ENCODE measurements at regions not wholly inside any gene's neighbourhood (a gene's known extent, or its start where the extent isn't known, plus 50 kb on each side); places are given as distances from the start of the nearest gene placed in this dataset.

DNA sequence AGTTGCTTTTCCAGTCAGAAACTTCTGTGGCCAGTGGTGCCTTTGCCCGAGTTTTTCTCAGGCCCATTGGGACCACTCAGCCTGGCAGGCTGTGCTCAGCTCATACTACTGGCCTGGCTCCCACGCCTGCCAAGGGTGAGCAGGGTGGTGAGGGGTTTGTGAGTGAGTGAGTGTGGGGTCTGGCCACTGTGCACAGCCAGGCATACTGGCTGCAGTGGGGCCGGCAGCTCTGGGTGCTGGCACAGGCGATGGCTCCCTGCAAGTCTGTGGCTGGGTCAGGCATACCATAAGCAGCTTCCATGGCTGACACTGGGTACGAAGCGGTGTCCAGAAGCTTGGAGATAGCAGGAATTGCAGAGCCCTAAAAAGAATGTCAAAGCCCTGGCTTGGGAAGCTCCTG lies 161.0 kb downstream of the SLITRK6 start:
- no peaks in the 10 kb centered on the region for H3K9me3 ChIP-seq

DNA sequence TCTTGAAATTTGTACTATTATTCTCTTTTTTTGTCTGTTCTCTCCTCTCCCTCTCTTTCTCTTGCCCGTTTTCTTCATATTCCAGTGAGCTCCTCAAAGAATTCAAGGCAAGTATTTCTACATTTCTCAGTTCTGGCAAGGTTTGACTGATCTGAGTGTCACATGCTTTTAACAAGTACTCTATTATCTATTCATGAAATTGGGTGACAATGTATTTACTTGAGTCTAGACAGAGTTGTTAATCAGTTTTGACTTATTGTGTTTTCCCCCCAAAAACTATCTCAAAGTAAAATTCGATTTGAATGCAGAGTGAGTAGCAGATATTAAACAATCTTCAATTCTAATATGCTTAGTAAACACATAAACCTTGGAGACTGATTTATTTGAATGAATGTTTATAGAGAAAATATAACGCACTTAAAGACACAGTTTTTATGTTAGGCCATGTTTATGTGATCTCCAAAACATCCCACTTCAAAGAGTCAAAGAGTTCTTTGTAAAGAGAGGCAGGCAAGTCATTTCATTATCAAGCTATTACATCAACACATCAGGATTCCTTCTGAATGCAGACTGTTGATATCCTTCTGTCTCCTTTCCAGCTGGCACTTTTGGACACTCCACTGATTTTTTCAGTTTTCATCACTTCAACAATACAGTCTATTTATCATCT lies 166.6 kb downstream of the SLITRK6 start:
- Histone ChIP-seq H3K4me3 (no peak overlapping the region), H3K27ac (no peak overlapping the region)

More for the DNA sequence above, 161.0 kb downstream of the SLITRK6 start:
- Histone ChIP-seq H3K27ac (no peak overlapping the region), H3K4me1 (no peaks in the 10 kb centered on the region), H3K36me3 (no peaks in the 10 kb centered on the region), H3K27me3 (no peaks in the 10 kb centered on the region), H3K4me3 (no peak overlapping the region)
- 92 to 93% methylated on average over 6 of the region's 6 CpGs for WGBS, 2 donors
- DNase-seq (ENCODE audit: low spot score in 2 of 2) = no peak
- TF ChIP-seq, protein P1, sequence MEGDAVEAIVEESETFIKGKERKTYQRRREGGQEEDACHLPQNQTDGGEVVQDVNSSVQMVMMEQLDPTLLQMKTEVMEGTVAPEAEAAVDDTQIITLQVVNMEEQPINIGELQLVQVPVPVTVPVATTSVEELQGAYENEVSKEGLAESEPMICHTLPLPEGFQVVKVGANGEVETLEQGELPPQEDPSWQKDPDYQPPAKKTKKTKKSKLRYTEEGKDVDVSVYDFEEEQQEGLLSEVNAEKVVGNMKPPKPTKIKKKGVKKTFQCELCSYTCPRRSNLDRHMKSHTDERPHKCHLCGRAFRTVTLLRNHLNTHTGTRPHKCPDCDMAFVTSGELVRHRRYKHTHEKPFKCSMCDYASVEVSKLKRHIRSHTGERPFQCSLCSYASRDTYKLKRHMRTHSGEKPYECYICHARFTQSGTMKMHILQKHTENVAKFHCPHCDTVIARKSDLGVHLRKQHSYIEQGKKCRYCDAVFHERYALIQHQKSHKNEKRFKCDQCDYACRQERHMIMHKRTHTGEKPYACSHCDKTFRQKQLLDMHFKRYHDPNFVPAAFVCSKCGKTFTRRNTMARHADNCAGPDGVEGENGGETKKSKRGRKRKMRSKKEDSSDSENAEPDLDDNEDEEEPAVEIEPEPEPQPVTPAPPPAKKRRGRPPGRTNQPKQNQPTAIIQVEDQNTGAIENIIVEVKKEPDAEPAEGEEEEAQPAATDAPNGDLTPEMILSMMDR (IDR thresholded peaks at IDR 0.05) = no peak
- TF ChIP-seq EP300 (IDR thresholded peaks at IDR 0.05) (no peak), POLR2A (IDR thresholded peaks at IDR 0.05) (no peak)

DNA sequence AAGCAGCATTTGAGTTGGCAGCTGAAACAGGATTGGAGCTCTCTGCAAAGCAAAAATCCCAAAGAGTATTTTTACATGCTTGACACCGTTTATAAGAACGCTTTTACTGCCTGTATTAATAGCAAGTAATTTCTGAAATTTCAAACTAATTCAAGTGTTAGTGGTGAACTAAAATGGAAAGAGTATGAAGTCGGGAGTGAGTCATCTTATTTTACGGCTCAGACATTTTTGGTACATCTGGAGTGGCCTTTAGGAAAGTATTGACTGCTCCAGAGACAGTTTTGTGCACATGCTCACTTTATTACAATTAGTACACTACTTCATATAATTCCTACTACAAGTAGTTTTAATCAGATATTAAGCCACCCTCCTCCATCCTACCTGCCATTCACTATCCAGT lies 167.4 kb downstream of the SLITRK6 start:
- DNase-seq (ENCODE audit: low spot score in 2 of 2) = no peak
- H3K27me3 ChIP-seq = no peaks in the 10 kb centered on the region
- no peak overlapping the region for H3K27ac ChIP-seq
- peaks cover 0 to 8% (median 0%) of the 10 kb centered on the region in 4 donors for H3K4me1 ChIP-seq
- H3K4me3 ChIP-seq = no peak overlapping the region
- WGBS, 2 donors = 52 to 55% methylated on average over 4 of the region's 4 CpGs
- no peaks in the 10 kb centered on the region for H3K9me3 ChIP-seq
- no peaks in the 10 kb centered on the region for H3K36me3 ChIP-seq
- TF ChIP-seq, protein P1 (IDR thresholded peaks at IDR 0.05) = no peak
- TF ChIP-seq EP300 (IDR thresholded peaks at IDR 0.05) = no peak
- TF ChIP-seq POLR2A (IDR thresholded peaks at IDR 0.05) = no peak

More for the DNA sequence above, 166.6 kb downstream of the SLITRK6 start:
- no peaks in the 10 kb centered on the region for H3K9me3 ChIP-seq
- peaks cover 0 to 8% (median 0%) of the 10 kb centered on the region in 4 donors for H3K4me1 ChIP-seq
- H3K27me3 ChIP-seq = no peaks in the 10 kb centered on the region
- TF ChIP-seq EP300 (IDR thresholded peaks at IDR 0.05) = no peak
- no peak for TF ChIP-seq POLR2A (IDR thresholded peaks at IDR 0.05)
- TF ChIP-seq, protein P1 (IDR thresholded peaks at IDR 0.05) = no peak
- 29 to 30% methylated on average over 3 of the region's 3 CpGs for WGBS, 2 donors
- H3K36me3 ChIP-seq = no peaks in the 10 kb centered on the region
- no peak for DNase-seq (ENCODE audit: low spot score in 2 of 2)

DNA sequence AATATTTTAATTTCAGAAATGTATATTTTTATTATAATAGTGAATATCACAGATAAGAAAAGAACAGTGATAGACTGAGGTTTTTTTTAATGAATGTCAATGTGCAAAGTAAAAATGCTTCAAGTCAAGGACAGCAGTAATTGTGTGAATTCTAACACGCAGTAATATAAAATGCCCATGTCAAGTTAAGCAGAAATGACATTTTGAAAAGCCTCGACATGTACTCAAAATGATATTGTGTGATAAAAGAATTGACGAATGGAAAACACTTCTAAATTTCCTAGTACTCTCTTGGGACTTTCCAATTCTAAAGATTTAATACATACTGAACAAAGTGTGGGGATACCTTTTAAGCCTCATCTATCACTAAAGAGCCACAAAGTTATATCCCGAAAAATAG lies 172.6 kb downstream of the SLITRK6 start:
- no peak for TF ChIP-seq EP300 (IDR thresholded peaks at IDR 0.05)
- TF ChIP-seq POLR2A (IDR thresholded peaks at IDR 0.05) = no peak
- TF ChIP-seq, protein P1 (IDR thresholded peaks at IDR 0.05) = no peak
- no peak for DNase-seq (ENCODE audit: low spot score in 2 of 2)
- H3K4me1 ChIP-seq = no peaks in the 10 kb centered on the region
- no peaks in the 10 kb centered on the region for H3K36me3 ChIP-seq
- H3K4me3 ChIP-seq = no peak overlapping the region
- 95 to 96% methylated on average over 4 of the region's 4 CpGs for WGBS, 2 donors
- H3K9me3 ChIP-seq = no peaks in the 10 kb centered on the region
- H3K27ac ChIP-seq = no peak overlapping the region
- no peaks in the 10 kb centered on the region for H3K27me3 ChIP-seq

DNA sequence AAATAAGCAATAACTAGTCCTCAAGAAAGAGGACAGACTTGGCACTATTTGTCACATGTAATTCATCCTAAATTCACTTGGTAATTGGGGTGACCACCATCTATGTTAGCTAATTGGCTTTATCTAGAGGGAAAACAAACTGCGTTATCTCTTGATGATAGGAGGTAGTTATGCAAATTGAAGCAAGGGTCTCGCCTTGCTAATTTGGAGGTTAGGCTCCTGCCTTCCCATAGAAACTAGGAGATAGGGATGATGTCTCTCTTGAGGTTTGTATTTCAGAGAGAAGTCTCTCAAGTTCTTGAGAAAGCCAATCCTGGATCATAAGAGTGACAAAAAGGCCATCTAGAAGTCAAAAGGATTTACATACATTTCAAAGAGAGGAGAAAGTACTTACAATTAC lies 179.9 kb downstream of the SLITRK6 start:
- Histone ChIP-seq H3K27ac (no peak overlapping the region), H3K27me3 (no peaks in the 10 kb centered on the region), H3K4me1 (no peaks in the 10 kb centered on the region), H3K4me3 (no peak overlapping the region), H3K36me3 (no peaks in the 10 kb centered on the region), H3K9me3 (no peaks in the 10 kb centered on the region)
- no peak for TF ChIP-seq POLR2A (IDR thresholded peaks at IDR 0.05)
- TF ChIP-seq EP300 (IDR thresholded peaks at IDR 0.05) = no peak
- TF ChIP-seq, protein P1 (IDR thresholded peaks at IDR 0.05) = no peak
- WGBS, 2 donors = 90 to 96% methylated on average over 2 of the region's 2 CpGs
- DNase-seq (ENCODE audit: low spot score in 2 of 2) = no peak

All from tibial nerve (tissue), 4 donors.